WERI-Rb-1 (cell line): ENCODE measurements at regions not wholly inside any gene's neighbourhood (a gene's known extent, or its start where the extent isn't known, plus 50 kb on each side); places are given as distances from the start of the nearest gene placed in this dataset.

Source experiments
- DNase-seq: peaks from one replicate; pipeline ENCODE4 v3.0.0-alpha.2; 2020
- H3K27ac ChIP-seq: fragments of 250-450 bp; sonication (Bioruptor Pico); 2 replicates; pipeline ENCODE4 v1.5.1; 2020; ENCODE audit warnings: mild to moderate bottlenecking, moderate library complexity
- H3K27me3 ChIP-seq: fragments of 250-450 bp; sonication (Bioruptor Pico); 2 replicates; pipeline ENCODE4 v1.5.1; 2021; ENCODE audit warnings: mild to moderate bottlenecking, low read depth, moderate library complexity; ENCODE audit not compliant: insufficient read depth, severe bottlenecking
- H3K36me3 ChIP-seq: fragments of 250-450 bp; sonication (Bioruptor Pico); 2 replicates; pipeline ENCODE4 v1.5.1; 2020; ENCODE audit warnings: mild to moderate bottlenecking, moderate library complexity
- H3K4me3 ChIP-seq: 2 replicates; pipeline ENCODE4 v1.5.1; 2011; ENCODE audit warnings: low read depth, mild to moderate bottlenecking, control low read depth, low read length
- H3K9me3 ChIP-seq: fragments of 250-450 bp; sonication (Bioruptor Pico); 2 replicates; pipeline ENCODE4 v1.5.1; 2021; ENCODE audit warnings: mild to moderate bottlenecking, moderate library complexity; ENCODE audit not compliant: severe bottlenecking
- TF ChIP-seq, protein P1 (sequence below): IDR thresholded peaks from 2 replicates; pipeline ENCODE4 v1.5.1; 2011; ENCODE audit warnings: low read depth, mild to moderate bottlenecking, control low read depth, inconsistent platforms, low read length

DNA sequence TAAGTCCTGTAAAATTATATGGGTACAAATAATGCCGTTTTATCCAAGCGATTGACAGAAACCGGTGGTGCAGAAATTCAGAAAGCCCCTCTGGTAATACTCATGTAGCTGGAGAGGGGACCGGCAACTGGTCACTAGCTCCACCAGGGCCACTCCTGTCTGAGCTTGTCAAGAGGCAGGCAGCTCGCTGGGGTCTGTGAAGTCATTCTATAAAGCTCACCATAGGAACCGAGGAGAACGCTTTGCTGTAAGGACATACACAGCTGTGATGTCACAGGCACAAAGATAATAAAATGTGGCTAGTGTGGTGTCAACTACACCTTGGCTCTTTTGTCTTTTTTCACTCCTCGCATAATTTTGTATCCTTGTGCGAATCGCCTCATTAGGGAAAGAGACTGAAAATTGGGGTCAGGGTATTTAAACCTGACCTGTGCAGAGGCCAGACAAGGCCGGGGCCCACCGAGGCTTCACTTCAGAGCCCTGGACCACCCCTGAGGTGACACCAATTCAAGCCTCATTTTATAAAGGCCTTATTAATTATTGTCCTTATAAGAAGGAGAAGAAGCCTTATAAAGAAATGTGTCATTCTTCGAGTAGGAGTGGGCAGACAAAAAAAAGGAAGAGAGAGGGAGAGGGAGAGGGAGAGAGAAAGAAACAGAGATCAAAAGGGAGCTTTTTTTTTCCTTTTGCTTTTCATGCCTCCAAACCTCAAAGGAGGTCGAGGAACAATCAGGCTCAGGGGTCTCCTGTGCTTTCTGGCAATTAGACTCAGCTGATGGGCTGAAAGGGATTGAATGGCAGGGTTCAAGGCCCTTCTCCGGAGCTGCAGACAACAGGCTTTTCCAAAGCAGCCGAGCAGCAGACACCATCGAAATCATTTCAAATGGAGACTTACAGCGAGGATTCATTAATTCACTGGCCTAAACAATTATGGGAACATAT is 813.3 kb upstream of the ARRDC4 start:
- Histone ChIP-seq H3K36me3 (no peaks in the 10 kb centered on the region), H3K9me3 (no peaks in the 10 kb centered on the region), H3K27me3 (peaks cover 45% of the 10 kb centered on the region), H3K4me3 (no peak overlapping the region), H3K27ac (no peak overlapping the region)
- TF ChIP-seq, protein P1, sequence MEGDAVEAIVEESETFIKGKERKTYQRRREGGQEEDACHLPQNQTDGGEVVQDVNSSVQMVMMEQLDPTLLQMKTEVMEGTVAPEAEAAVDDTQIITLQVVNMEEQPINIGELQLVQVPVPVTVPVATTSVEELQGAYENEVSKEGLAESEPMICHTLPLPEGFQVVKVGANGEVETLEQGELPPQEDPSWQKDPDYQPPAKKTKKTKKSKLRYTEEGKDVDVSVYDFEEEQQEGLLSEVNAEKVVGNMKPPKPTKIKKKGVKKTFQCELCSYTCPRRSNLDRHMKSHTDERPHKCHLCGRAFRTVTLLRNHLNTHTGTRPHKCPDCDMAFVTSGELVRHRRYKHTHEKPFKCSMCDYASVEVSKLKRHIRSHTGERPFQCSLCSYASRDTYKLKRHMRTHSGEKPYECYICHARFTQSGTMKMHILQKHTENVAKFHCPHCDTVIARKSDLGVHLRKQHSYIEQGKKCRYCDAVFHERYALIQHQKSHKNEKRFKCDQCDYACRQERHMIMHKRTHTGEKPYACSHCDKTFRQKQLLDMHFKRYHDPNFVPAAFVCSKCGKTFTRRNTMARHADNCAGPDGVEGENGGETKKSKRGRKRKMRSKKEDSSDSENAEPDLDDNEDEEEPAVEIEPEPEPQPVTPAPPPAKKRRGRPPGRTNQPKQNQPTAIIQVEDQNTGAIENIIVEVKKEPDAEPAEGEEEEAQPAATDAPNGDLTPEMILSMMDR = no peak
- no peak for DNase-seq

DNA sequence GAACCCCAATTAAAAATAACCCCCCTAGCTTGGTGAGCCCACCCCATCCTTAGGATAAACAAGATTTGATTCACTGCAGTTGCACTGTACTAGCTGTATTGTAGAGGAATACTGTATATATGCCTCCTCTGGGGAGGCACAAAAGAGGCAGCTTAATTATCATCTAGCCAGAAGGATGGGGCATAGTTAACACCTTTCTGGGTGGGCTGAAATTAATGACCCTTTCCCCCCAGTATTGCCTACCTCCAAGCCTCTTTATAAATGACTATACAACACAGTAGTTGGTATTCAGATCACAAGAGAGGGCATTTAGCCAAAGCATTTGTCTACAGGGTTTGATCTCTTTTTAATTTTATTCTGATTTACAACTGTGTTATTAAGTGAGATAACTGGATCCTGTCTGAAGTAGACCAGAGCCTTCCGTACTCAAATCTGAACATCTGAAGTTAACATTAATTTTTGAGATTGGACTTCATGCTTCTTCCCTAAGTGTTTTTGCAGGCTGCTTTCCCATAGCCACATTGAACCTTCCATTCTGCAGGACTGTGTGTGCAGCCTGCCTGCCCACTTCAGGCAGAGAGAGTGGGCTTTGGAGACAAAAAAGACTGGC is 807.0 kb upstream of the ARRDC4 start:
- no peak overlapping the region for H3K4me3 ChIP-seq
- no peak for DNase-seq
- H3K9me3 ChIP-seq = no peaks in the 10 kb centered on the region
- peaks cover 46% of the 10 kb centered on the region for H3K27me3 ChIP-seq
- H3K27ac ChIP-seq = no peak overlapping the region
- no peaks in the 10 kb centered on the region for H3K36me3 ChIP-seq
- TF ChIP-seq, protein P1 = no peak

DNA sequence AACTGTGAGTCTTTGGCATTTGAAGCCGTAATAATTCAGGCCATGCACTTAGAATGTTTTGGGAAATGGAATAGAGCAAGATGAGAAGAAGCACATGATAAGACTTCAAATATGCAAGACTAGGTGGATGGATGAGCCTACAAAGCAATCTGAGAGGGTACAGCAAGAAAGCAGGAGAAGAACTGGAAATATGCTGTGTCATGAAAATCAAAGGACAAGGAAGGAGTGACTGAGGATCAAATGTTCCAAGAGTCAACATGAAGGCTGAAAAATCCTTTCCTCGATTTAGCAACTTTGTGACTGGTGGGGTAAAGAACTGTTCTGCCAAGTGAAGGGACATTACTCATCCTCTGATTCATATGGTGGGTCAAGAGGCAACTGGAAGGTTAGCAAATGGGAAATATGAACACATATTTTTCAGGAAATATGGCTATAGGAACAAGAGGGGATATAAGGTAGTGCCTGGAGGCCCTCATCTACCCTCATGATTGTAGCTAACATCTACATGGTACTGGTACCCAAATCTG is 803.7 kb upstream of the ARRDC4 start:
- H3K36me3 ChIP-seq = no peaks in the 10 kb centered on the region
- H3K9me3 ChIP-seq = no peaks in the 10 kb centered on the region

DNA sequence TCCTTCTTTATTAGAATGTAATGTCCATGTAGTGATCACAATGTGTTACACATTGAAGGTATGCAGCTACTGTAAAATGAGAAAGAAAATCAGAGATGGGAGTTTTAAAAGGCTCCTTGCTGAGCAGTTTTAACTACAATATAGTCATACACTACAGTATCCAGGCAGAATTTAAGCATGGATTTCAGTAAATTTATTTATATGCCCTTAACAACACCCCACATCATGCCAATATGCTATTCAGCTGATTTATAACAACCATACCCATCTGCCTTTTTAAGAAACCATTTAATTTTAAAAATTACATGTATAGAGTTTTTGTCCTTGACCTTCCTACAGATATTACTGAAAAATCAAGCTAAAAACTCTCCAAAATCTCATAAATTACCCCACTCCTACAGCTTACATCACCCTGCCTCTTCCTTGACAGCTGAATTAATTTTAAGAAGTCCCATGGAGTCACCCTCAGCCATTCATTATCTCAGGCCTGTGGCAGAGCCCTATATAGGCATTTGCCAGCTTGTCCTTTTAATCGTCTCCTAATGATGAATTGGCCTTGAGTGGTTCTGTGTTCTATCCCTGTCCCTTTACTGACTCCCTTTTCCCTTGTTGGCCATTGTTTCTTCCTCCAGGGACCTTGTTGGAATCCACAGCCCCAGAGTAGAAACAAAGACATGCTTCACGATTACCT is 797.6 kb upstream of the ARRDC4 start:
- H3K27ac ChIP-seq = no peak overlapping the region
- no peak overlapping the region for H3K4me3 ChIP-seq
- no peak for DNase-seq
- TF ChIP-seq, protein P1 = no peak
- no peaks in the 10 kb centered on the region for H3K36me3 ChIP-seq
- peaks cover 58% of the 10 kb centered on the region for H3K27me3 ChIP-seq
- no peaks in the 10 kb centered on the region for H3K9me3 ChIP-seq

More for the DNA sequence above, 803.7 kb upstream of the ARRDC4 start:
- Histone ChIP-seq H3K4me3 (no peak overlapping the region), H3K27me3 (peaks cover 29% of the 10 kb centered on the region), H3K27ac (no peak overlapping the region)
- DNase-seq = no peak
- TF ChIP-seq, protein P1 = no peak

DNA sequence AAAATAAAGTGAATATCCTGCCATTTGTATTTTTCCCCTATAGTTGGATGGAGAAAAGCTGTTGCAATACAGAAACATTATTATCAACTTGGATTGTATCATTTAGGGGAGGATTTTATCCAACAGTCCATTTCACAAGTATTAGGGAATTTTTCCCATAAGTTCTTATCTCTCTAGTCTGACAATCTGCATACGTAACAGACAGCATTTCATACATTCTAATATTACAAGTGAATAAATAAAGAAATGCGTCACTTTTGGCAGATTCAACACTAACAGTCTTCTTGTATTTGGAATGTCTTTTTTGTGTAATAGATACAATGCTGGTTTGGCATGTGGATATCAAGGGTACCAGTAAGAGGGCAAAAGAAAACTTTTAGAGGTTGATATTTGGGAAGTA is 795.3 kb upstream of the ARRDC4 start:
- H3K9me3 ChIP-seq = no peaks in the 10 kb centered on the region
- TF ChIP-seq, protein P1 = no peak
- no peak for DNase-seq
- no peaks in the 10 kb centered on the region for H3K36me3 ChIP-seq
- peaks cover 60% of the 10 kb centered on the region for H3K27me3 ChIP-seq
- no peak overlapping the region for H3K27ac ChIP-seq
- H3K4me3 ChIP-seq = no peak overlapping the region
